OCI-LY1 (cell line): ENCODE measurements at regions not wholly inside any gene's neighbourhood (a gene's known extent, or its start where the extent isn't known, plus 50 kb on each side); places are given as distances from the start of the nearest gene placed in this dataset.

Experiments used
- H2AFZ ChIP-seq: fragments of 200-600 bp; sonication (generic), shearing (Covaris generic); 2 replicates; pipeline ENCODE4 v1.6.0; 2014; ENCODE audit warnings: antibody characterized with exemption, mild to moderate bottlenecking, low read length
- H3F3A ChIP-seq: fragments of 200-600 bp; sonication (generic), shearing (Covaris generic); 2 replicates; pipeline ENCODE4 v1.6.0; 2014; ENCODE audit warnings: mild to moderate bottlenecking, antibody characterized with exemption, low read length, moderate library complexity; ENCODE audit not compliant: insufficient read depth
- H3K27ac ChIP-seq: fragments of 200-600 bp; sonication (generic); 2 replicates; pipeline ENCODE4 v1.5.1; 2014; ENCODE audit warnings: low read length, mixed run types, mild to moderate bottlenecking, low read depth; ENCODE audit not compliant: poor library complexity, severe bottlenecking
- H3K27me3 ChIP-seq: fragments of 200-600 bp; sonication (generic); 2 replicates; pipeline ENCODE4 v1.6.0; 2014; ENCODE audit warnings: antibody characterized with exemption, mild to moderate bottlenecking, low read length, moderate library complexity; ENCODE audit not compliant: insufficient read depth
- H3K36me3 ChIP-seq: fragments of 200-600 bp; sonication (generic); 2 replicates; pipeline ENCODE4 v1.6.1; 2014; ENCODE audit warnings: mild to moderate bottlenecking, antibody characterized with exemption, low read length, moderate library complexity, mixed read lengths; ENCODE audit not compliant: insufficient read depth
- H3K4me1 ChIP-seq: fragments of 200-600 bp; sonication (generic); 2 replicates; pipeline ENCODE4 v1.5.1; 2014; ENCODE audit warnings: mild to moderate bottlenecking, low read length, moderate library complexity; ENCODE audit not compliant: insufficient read depth, severe bottlenecking
- H3K4me2 ChIP-seq: fragments of 200-600 bp; sonication (generic), shearing (Covaris generic); 2 replicates; pipeline ENCODE4 v1.6.1; 2014; ENCODE audit warnings: low read length
- H3K4me3 ChIP-seq: fragments of 200-600 bp; sonication (generic); 2 replicates; pipeline ENCODE4 v1.5.1; 2014; ENCODE audit warnings: low read length, low read depth, mild to moderate bottlenecking, mixed read lengths; ENCODE audit not compliant: poor library complexity, severe bottlenecking
- H3K79me2 ChIP-seq: fragments of 200-600 bp; shearing (Covaris generic); 2 replicates; pipeline ENCODE4 v1.6.1; 2016; ENCODE audit warnings: mixed run types, low read length, mixed read lengths; ENCODE audit not compliant: insufficient read depth
- H3K9ac ChIP-seq: fragments of 200-600 bp; sonication (generic), shearing (Covaris generic); 2 replicates; pipeline ENCODE4 v1.6.1; 2014; ENCODE audit warnings: mild to moderate bottlenecking, low read length, mixed read lengths
- H3K9me2 ChIP-seq: fragments of 200-600 bp; sonication (generic), shearing (Covaris generic); 2 replicates; pipeline ENCODE4 v1.6.1; 2014; ENCODE audit warnings: low read depth, mild to moderate bottlenecking, low read length, mixed read lengths
- H3K9me3 ChIP-seq: fragments of 200-600 bp; shearing (Covaris generic); 2 replicates; pipeline ENCODE4 v1.6.1; 2014; ENCODE audit warnings: low read length, mixed read lengths
- H4K20me1 ChIP-seq: fragments of 200-600 bp; sonication (generic), shearing (Covaris generic); 2 replicates; pipeline ENCODE4 v1.6.0; 2016; ENCODE audit warnings: mild to moderate bottlenecking, low read length; ENCODE audit not compliant: insufficient read depth
- EZH2 ChIP-seq: fragments of 200-600 bp; sonication (generic), shearing (Covaris generic); IDR thresholded peaks from 2 replicates; pipeline ENCODE4 v1.8.0; 2017; ENCODE audit warnings: borderline replicate concordance, mixed run types, mild to moderate bottlenecking, antibody characterized with exemption, low read length, moderate library complexity, mixed read lengths
- TF ChIP-seq, protein P1 (sequence below): fragments of 200-600 bp; sonication (generic), shearing (Covaris generic); IDR thresholded peaks from 2 replicates; pipeline ENCODE4 v1.5.1; 2017; ENCODE audit warnings: mild to moderate bottlenecking, antibody characterized with exemption, low read length, moderate library complexity, mixed read lengths

GRCh38 chr22:25357132-25357455, 137.7 kb downstream of the CRYBB2 start:
- Histone ChIP-seq H2AFZ (no peak overlapping the region), H4K20me1 (no peaks in the 10 kb centered on the region), H3K4me1 (no peaks in the 10 kb centered on the region), H3K4me2 (no peak overlapping the region), H3K27me3 (no peaks in the 10 kb centered on the region), H3K9me3 (no peaks in the 10 kb centered on the region), H3K36me3 (no peaks in the 10 kb centered on the region), H3K4me3 (no peak overlapping the region), H3F3A (no peaks in the 10 kb centered on the region), H3K9me2 (no peaks in the 10 kb centered on the region), H3K79me2 (no peaks in the 10 kb centered on the region), H3K9ac (no peak overlapping the region), H3K27ac (no peak overlapping the region)
- TF ChIP-seq, protein P1, sequence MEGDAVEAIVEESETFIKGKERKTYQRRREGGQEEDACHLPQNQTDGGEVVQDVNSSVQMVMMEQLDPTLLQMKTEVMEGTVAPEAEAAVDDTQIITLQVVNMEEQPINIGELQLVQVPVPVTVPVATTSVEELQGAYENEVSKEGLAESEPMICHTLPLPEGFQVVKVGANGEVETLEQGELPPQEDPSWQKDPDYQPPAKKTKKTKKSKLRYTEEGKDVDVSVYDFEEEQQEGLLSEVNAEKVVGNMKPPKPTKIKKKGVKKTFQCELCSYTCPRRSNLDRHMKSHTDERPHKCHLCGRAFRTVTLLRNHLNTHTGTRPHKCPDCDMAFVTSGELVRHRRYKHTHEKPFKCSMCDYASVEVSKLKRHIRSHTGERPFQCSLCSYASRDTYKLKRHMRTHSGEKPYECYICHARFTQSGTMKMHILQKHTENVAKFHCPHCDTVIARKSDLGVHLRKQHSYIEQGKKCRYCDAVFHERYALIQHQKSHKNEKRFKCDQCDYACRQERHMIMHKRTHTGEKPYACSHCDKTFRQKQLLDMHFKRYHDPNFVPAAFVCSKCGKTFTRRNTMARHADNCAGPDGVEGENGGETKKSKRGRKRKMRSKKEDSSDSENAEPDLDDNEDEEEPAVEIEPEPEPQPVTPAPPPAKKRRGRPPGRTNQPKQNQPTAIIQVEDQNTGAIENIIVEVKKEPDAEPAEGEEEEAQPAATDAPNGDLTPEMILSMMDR, result no peak
- no peak for TF ChIP-seq EZH2

GRCh38 chr22:25357606-25358420, 138.4 kb downstream of the CRYBB2 start:
- H3K27me3 ChIP-seq, result no peaks in the 10 kb centered on the region
- H4K20me1 ChIP-seq, result no peaks in the 10 kb centered on the region
- no peak overlapping the region for H3K27ac ChIP-seq
- no peaks in the 10 kb centered on the region for H3K4me1 ChIP-seq
- no peak overlapping the region for H3K4me2 ChIP-seq
- no peaks in the 10 kb centered on the region for H3F3A ChIP-seq
- H3K36me3 ChIP-seq, result no peaks in the 10 kb centered on the region
- H3K9me2 ChIP-seq, result no peaks in the 10 kb centered on the region
- no peak overlapping the region for H3K4me3 ChIP-seq
- no peak overlapping the region for H3K9ac ChIP-seq
- H2AFZ ChIP-seq, result no peak overlapping the region
- H3K9me3 ChIP-seq, result no peaks in the 10 kb centered on the region
- H3K79me2 ChIP-seq, result no peaks in the 10 kb centered on the region
- TF ChIP-seq, protein P1, result no peak
- TF ChIP-seq EZH2, result no peak

DNA sequence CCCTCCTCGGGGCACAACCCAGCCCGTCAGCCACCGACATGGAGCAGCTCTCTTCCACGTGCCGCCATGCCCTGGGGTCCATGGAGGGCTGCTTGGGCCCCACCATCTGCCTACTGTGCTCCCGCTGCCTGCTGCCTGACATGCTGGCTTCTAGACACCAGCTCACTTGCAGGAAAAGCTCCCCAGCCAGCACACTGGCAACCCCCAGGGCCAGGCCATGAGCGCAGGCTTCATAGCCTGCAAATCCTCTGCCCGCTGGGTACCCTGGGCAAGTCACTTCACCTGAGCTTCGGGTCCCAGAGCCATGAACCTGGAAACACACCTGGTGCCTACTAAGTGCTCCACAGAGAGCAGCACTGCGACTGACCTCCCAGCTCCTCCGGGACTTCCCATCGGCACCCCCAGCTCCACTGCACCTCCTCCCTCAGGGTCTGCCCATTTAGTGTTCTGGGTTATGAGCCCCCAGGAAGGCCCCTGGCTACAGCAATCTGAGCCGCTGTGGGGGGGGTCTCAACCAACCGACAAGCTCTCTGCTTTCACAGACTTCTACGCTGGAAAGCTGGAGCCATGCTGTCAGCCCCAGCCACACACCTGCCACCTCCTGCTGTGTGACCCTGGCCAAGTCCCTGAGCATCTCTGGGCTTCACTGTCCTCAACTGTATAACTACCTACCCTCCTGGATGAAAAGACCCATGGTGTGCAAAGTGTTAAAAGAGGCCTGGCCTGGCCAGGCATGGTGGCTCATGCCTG, 139.2 kb downstream of the CRYBB2 start:
- Histone ChIP-seq H2AFZ (no peak overlapping the region), H3F3A (no peaks in the 10 kb centered on the region), H3K27ac (no peak overlapping the region), H4K20me1 (no peaks in the 10 kb centered on the region), H3K4me1 (no peaks in the 10 kb centered on the region), H3K79me2 (no peaks in the 10 kb centered on the region), H3K4me3 (no peak overlapping the region), H3K27me3 (no peaks in the 10 kb centered on the region), H3K36me3 (no peaks in the 10 kb centered on the region), H3K9me2 (no peaks in the 10 kb centered on the region), H3K9ac (no peak overlapping the region), H3K4me2 (no peak overlapping the region), H3K9me3 (no peaks in the 10 kb centered on the region)
- no peak for TF ChIP-seq EZH2
- TF ChIP-seq, protein P1, result no peak
